Tongue (tissue), 1 donor: ENCODE measurements at regions not wholly inside any gene's neighbourhood (a gene's known extent, or its start where the extent isn't known, plus 50 kb on each side); places are given as distances from the start of the nearest gene placed in this dataset.
A peak's percentile ranks its signal among the peaks of the same experiment; 100 is the strongest.

Experiments
- DNase-seq: peaks from one replicate; pipeline ENCODE4 v3.0.0-alpha.2; 2015

DNA sequence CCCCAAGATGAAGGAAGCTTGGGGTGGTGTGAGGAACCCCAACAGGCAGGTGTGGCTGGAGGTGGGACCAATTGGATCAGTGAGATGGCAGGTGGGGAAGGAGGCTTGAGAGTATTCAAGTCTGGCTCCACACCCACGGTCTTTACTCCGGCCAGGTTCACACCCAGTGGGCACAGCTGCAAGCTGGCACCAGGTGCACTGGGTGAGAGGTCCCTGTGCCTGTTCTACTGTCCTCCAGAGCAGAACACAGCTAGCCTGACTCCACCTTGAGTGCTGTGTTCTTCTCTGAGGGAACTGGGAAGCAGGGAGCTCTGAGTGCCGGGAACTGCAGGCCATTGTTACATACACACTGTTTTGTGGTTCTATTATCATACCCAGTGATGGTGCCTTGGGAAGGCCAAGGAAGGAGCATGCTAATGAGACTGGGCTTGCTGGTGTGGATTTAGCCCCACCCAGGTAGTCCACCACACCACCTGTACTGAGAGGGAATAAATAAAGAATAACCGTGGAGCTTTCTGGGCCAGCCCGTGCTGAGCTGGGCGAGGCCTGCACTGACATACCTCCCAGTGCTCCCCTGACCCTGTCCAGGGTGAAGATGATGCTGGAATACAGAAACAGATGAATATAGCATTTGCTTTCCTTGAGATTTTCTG, 93.4 kb downstream of the ABHD5 start:
- no peak for DNase-seq

DNA sequence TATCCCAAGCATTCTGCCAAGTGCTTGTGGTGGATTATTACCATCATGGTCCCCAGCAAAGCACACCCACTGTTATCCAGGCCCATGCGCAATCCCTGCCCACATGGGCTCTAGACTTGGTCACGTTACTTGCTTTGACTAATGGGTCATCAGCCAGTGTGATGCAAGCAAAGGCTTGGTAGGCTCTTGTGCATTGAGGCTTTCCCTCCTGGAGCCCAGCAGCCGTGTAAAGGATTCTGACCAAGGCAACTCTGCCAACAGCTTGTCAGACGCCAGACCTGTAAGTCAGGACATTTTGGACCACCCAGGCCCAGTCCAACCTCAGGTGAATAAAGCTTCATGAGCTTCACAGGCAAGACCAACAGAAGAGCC, 93.9 kb downstream of the ABHD5 start:
- DNase-seq, result no peak

- no peak for DNase-seq
Measured at GRCh38 chr3:43785551-43785950, 94.8 kb downstream of the ABHD5 start.

DNA sequence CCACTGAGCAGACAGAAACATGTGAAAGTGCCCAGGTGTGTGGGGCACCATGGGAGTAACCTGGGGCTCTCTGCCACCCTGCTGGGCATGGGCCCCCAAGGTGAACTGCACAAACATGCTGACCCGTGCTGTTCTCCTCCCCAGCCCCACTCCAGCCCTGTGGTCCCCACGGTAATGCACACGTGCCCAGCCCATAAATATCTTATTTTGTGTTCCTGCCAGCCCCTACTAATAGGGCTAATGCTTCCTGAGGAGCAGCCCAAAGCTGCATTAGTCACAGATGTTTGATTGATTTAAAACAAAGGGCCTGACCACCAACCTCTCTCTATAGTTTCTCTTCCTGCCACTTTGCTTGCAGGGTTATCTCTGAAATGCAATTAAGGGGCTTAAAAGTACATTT, 95.4 kb downstream of the ABHD5 start:
- DNase-seq, result no peak

GRCh38 chr3:43786526-43787305, 96.0 kb downstream of the ABHD5 start:
- no peak for DNase-seq

- DNase-seq, result no peak
Measured at GRCh38 chr3:43787330-43787729, 96.6 kb downstream of the ABHD5 start.

DNA sequence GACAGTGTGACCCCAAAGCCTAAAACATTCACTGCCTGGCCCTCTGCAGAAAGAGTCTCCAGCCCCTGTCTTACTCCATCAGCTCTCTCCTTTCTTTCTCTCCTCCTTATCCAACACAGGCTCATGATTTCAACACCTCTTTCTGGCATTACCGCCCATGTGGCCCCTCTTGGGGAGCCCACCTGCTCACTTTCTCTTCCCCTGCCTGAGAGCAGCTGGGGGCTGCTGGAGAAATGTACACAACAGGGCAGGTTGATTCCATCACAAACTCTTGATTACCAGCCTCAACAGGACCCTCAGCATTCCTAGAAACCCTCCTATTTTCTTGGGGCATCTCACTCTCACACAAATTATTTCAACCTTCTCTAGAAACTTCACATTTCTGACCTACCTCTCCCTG, 98.3 kb downstream of the ABHD5 start:
- DNase-seq, result no peak

- no peak for DNase-seq
Measured at GRCh38 chr3:43790060-43790459, 99.3 kb downstream of the ABHD5 start.

- DNase-seq, result no peak
Measured at GRCh38 chr3:43790476-43790875, 99.7 kb downstream of the ABHD5 start.

GRCh38 chr3:43791246-43791645, 100.5 kb downstream of the ABHD5 start:
- no peak for DNase-seq

DNA sequence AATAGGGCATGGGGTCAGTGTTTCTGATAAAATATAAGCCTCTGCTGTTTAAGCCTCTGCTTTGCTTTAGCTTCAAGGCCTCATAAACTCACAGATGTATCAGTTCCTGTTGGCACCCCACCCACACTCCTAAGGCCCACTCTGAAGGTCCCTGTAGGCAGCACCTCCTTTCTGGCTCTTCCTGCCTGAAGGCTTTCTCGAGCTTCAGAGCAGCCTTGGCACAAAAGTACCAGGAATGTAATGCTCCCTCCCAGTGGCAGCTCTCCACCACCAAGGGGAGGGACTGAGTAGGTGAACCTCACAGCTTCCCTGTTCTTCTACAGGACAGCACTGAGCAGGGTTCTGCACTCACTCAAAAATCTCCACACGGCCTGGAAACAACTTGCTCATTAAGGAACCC, 102.2 kb downstream of the ABHD5 start:
- no peak for DNase-seq

GRCh38 chr3:43793648-43794372, 103.1 kb downstream of the ABHD5 start:
- DNase-seq, result no peak

DNA sequence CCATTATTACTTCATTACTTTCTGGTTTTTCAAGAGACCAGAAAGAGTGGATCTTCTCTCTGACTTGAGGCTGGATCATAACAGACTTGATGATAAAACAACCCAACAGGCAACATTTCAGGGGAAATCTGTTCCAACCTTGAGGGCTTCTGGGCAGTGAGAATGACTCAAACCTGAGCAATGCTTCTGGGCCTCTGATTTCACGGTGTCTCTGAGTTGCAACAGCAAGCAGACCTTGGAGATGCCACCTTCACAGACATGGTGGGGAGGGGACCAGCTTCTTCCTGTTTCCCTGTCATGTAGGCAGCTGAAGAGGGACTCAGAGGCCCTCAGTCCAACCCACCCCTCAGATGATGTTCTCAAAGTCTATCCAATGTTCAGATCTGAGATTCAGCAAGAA, 104.0 kb downstream of the ABHD5 start:
- DNase-seq, result no peak

DNA sequence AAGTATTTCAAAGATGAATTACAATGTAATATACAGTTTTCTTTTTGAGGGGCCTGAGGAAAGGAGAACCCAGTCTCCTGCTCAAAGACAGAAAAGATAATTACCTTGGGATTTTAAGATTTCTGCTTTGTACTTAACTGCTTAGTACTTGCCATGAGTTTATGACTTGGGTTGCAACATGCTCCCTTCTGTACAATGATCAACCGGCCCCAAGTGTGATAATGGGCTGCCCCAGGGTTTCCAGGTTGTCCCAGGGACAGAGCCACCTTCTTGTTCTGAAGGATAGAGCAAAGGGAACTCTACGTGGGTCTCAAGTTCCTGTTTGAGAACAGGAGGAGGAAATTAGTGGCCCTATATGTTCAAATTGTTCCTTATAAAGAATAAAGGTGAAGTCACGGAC, 104.8 kb downstream of the ABHD5 start:
- no peak for DNase-seq

- DNase-seq, result no peak
Measured at GRCh38 chr3:43796041-43796596, 105.4 kb downstream of the ABHD5 start.

GRCh38 chr3:43797794-43798193, 107.1 kb downstream of the ABHD5 start:
- no peak for DNase-seq

DNA sequence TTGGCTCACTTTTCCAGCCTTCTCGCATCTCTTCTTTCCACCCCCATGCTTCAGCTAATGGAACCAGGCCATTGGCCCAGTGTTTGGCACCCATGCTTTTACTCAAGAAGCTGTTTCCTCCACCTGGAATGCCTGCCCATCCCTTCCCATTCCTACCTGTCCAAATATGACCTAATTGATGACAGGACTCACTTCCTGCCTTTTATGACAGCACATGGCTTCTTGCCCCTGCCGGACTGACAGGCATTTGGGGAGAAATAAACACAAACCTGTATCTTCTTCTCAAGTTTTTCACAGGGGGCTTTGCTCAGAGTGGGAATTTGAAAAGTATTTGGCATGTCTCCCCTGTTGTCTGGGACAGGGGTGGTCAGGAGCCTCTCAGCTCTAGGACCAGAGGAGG, 120.1 kb downstream of the ABHD5 start:
- peak; percentile 2 for DNase-seq

DNA sequence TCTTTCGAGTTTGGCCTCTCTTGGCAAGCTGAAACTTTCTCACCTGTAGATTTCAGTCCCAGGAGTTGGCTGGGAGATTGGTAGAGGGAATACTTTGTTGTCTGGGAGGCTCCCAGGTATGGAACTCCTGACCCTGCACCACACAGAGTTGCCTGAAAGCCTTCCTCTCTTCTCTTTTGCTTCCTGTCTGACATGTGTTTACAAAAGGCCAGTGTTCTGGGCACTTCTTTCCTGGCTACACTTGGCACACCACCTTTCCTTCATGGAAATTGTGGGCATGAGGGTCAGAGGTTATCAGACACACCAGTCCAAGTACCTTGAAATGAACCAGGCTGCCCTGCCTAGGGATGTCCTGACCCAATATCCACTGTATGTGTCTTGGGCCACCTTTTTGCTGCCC, 123.7 kb downstream of the ABHD5 start:
- DNase-seq, result no peak

DNA sequence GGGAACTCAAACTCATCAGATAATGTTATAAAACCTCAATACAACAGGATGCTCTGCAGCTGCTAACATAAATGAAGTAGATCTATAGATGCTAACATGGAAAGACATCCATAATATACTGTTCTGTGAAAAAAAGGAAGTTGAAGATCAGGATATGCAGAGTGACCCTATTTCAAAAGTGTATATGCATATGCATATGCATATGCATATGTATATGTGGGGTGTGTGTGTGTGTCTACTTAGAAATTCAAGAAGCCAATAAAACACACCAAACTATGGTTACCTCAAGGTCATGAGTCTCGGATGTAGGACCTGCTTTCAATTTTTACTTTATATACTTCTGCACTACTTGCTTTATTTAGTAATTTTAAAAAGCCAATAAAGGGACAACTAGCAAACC, 125.6 kb downstream of the ABHD5 start:
- no peak for DNase-seq

- DNase-seq, result no peak
Measured at GRCh38 chr3:43817064-43817463, 126.3 kb downstream of the ABHD5 start.

DNA sequence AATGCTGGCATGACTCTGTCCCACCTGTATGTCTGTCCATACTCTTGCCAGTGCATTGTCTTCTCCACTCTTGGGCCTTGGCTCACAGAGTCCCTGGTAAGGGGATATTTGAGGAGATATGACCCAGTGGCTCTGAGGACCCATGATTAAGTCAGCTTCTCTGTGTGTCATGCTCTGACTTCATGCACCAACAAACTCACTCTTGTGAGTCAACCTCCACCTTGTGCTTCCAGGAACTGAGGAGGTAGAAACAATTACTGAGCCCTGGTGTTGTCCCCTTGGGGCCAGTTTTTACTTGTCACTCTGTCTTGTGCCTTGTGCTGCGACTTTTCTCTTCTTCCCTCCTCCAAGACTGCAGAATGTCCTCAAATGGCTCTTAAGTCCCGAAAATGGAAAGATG, 127.1 kb downstream of the ABHD5 start:
- no peak for DNase-seq

DNA sequence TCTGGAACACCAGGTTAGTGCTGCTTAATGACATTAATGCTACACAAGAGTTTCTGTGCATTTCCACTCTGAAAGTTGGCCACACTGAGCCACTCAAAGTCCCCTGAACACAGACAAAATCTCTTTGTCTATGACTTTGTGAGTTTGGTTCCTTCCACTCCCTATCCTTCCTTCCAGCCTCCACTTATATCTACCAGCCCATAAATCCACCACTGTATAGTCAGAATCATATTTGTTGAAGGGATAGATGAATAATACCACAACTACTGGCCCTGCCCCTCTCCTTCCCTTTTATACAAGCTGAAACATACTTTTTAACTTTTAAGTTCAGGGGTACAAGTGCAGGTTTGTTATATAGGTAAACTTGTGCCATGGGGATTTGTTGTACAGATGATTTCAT, 127.5 kb downstream of the ABHD5 start:
- DNase-seq, result no peak
